Central memory CD8-positive, alpha-beta T cell (primary cell): ENCODE measurements at regions not wholly inside any gene's neighbourhood (a gene's known extent, or its start where the extent isn't known, plus 50 kb on each side); places are given as distances from the start of the nearest gene placed in this dataset.

Source experiments
- ATAC-seq: fragments of 150-1000 bp; cut with Tn5 transposase; replicated peaks from 2 replicates; pipeline ENCODE4 v1.10.0; 2022; ENCODE audit warnings: mild to moderate bottlenecking, moderate FRiP score, moderate number of reproducible peaks; ENCODE audit not compliant: poor library complexity, severe bottlenecking; ENCODE audit errors: extremely low read depth
- DNase-seq, 2 donors: peaks; one replicate each; pipeline ENCODE4 v3.0.0; 2021; ENCODE audit warnings: low spot score in 2 of 2
- H3K27ac Mint-ChIP-seq: one replicate; pipeline ENCODE4 v1.8.0; 2022; ENCODE audit warnings: low read depth, mild to moderate bottlenecking, moderate library complexity, mixed read lengths
- H3K27me3 Mint-ChIP-seq: one replicate; pipeline ENCODE4 v1.8.0; 2022; ENCODE audit warnings: mixed read lengths
- H3K36me3 Mint-ChIP-seq: one replicate; pipeline ENCODE4 v1.8.0; 2022; ENCODE audit warnings: mild to moderate bottlenecking, moderate library complexity, mixed read lengths; ENCODE audit not compliant: insufficient read depth
- H3K4me1 Mint-ChIP-seq: one replicate; pipeline ENCODE4 v1.8.0; 2022; ENCODE audit warnings: mixed read lengths
- H3K4me3 Mint-ChIP-seq: one replicate; pipeline ENCODE4 v1.8.0; 2022; ENCODE audit warnings: mild to moderate bottlenecking, moderate library complexity, mixed read lengths
- H3K9me3 Mint-ChIP-seq: one replicate; pipeline ENCODE4 v1.8.0; 2022; ENCODE audit warnings: mixed read lengths

GRCh38 chr9:118108971-118109370 is 404.8 kb downstream of the TLR4 start:
- H3K4me1 Mint-ChIP-seq, result no peaks in the 10 kb centered on the region
- no peak overlapping the region for H3K27ac Mint-ChIP-seq
- no peaks in the 10 kb centered on the region for H3K9me3 Mint-ChIP-seq
- H3K36me3 Mint-ChIP-seq, result no peaks in the 10 kb centered on the region
- H3K4me3 Mint-ChIP-seq, result no peak overlapping the region
- no peak for DNase-seq
- no peak for ATAC-seq
- H3K27me3 Mint-ChIP-seq, result no peaks in the 10 kb centered on the region

- no peak for ATAC-seq
- no peak overlapping the region for H3K27ac Mint-ChIP-seq
Observed at GRCh38 chr9:118109542-118109941, 405.3 kb downstream of the TLR4 start.

GRCh38 chr9:118121361-118121760 is 417.2 kb downstream of the TLR4 start:
- Mint-ChIP-seq H3K27me3 (no peaks in the 10 kb centered on the region), H3K36me3 (no peaks in the 10 kb centered on the region), H3K4me1 (no peaks in the 10 kb centered on the region), H3K4me3 (no peak overlapping the region), H3K9me3 (peaks cover 6% of the 10 kb centered on the region), H3K27ac (no peak overlapping the region)
- ATAC-seq (no peak), DNase-seq (no peak)

More at GRCh38 chr9:118109542-118109941, 405.3 kb downstream of the TLR4 start:
- no peaks in the 10 kb centered on the region for H3K27me3 Mint-ChIP-seq
- H3K36me3 Mint-ChIP-seq, result no peaks in the 10 kb centered on the region
- no peaks in the 10 kb centered on the region for H3K4me1 Mint-ChIP-seq
- no peaks in the 10 kb centered on the region for H3K9me3 Mint-ChIP-seq
- no peak for DNase-seq
- no peak overlapping the region for H3K4me3 Mint-ChIP-seq

- Mint-ChIP-seq H3K36me3 (no peaks in the 10 kb centered on the region), H3K9me3 (peaks cover 6% of the 10 kb centered on the region), H3K4me3 (no peak overlapping the region), H3K27ac (no peak overlapping the region), H3K4me1 (no peaks in the 10 kb centered on the region), H3K27me3 (no peaks in the 10 kb centered on the region)
- DNase-seq (no peak), ATAC-seq (no peak)
Observed at GRCh38 chr9:118128313-118128712, 424.1 kb downstream of the TLR4 start.

- H3K4me3 Mint-ChIP-seq, result no peak overlapping the region
- peaks cover 6% of the 10 kb centered on the region for H3K9me3 Mint-ChIP-seq
- H3K27me3 Mint-ChIP-seq, result no peaks in the 10 kb centered on the region
- ATAC-seq (no peak), DNase-seq (no peak)
- no peak overlapping the region for H3K27ac Mint-ChIP-seq
- H3K36me3 Mint-ChIP-seq, result no peaks in the 10 kb centered on the region
- no peaks in the 10 kb centered on the region for H3K4me1 Mint-ChIP-seq
Observed at GRCh38 chr9:118129541-118129940, 425.3 kb downstream of the TLR4 start.

GRCh38 chr9:118148990-118149389 is 444.8 kb downstream of the TLR4 start:
- Mint-ChIP-seq H3K27me3 (no peaks in the 10 kb centered on the region), H3K36me3 (no peaks in the 10 kb centered on the region), H3K4me3 (no peak overlapping the region), H3K27ac (no peak overlapping the region), H3K4me1 (no peaks in the 10 kb centered on the region), H3K9me3 (peaks cover 11% of the 10 kb centered on the region)
- no peak for DNase-seq
- ATAC-seq, result no peak

GRCh38 chr9:118156846-118157245 is 452.6 kb downstream of the TLR4 start:
- Mint-ChIP-seq H3K36me3 (peaks cover 2% of the 10 kb centered on the region), H3K4me1 (no peaks in the 10 kb centered on the region), H3K27me3 (no peaks in the 10 kb centered on the region), H3K9me3 (peaks cover 8% of the 10 kb centered on the region), H3K4me3 (no peak overlapping the region), H3K27ac (no peak overlapping the region)
- no peak for ATAC-seq
- no peak for DNase-seq

- Mint-ChIP-seq H3K36me3 (peaks cover 2% of the 10 kb centered on the region), H3K27ac (no peak overlapping the region), H3K9me3 (peaks cover 8% of the 10 kb centered on the region), H3K4me1 (no peaks in the 10 kb centered on the region), H3K27me3 (no peaks in the 10 kb centered on the region), H3K4me3 (no peak overlapping the region)
- no peak for ATAC-seq
- no peak for DNase-seq
Observed at GRCh38 chr9:118162716-118163115, 458.5 kb downstream of the TLR4 start.

- Mint-ChIP-seq H3K27ac (no peak overlapping the region), H3K4me1 (no peaks in the 10 kb centered on the region)
- no peak for ATAC-seq
Observed at GRCh38 chr9:118163751-118164150, 459.5 kb downstream of the TLR4 start.

GRCh38 chr9:118165451-118165850 is 461.2 kb downstream of the TLR4 start:
- ATAC-seq (no peak), DNase-seq (no peak)
- Mint-ChIP-seq H3K4me3 (no peak overlapping the region), H3K36me3 (no peaks in the 10 kb centered on the region), H3K4me1 (no peaks in the 10 kb centered on the region), H3K27ac (no peak overlapping the region), H3K27me3 (no peaks in the 10 kb centered on the region), H3K9me3 (peaks cover 9% of the 10 kb centered on the region)

More at GRCh38 chr9:118163751-118164150, 459.5 kb downstream of the TLR4 start:
- Mint-ChIP-seq H3K36me3 (peaks cover 2% of the 10 kb centered on the region), H3K9me3 (peaks cover 8% of the 10 kb centered on the region), H3K4me3 (no peak overlapping the region), H3K27me3 (no peaks in the 10 kb centered on the region)
- no peak for DNase-seq

GRCh38 chr9:118170032-118170955 is 466.1 kb downstream of the TLR4 start:
- ATAC-seq (no peak), DNase-seq (no peak)
- no peak overlapping the region for H3K27ac Mint-ChIP-seq
- H3K27me3 Mint-ChIP-seq, result no peaks in the 10 kb centered on the region
- H3K36me3 Mint-ChIP-seq, result no peaks in the 10 kb centered on the region
- peaks cover 6% of the 10 kb centered on the region for H3K9me3 Mint-ChIP-seq
- no peaks in the 10 kb centered on the region for H3K4me1 Mint-ChIP-seq
- no peak overlapping the region for H3K4me3 Mint-ChIP-seq

- H3K4me1 Mint-ChIP-seq, result no peaks in the 10 kb centered on the region
- H3K4me3 Mint-ChIP-seq, result no peak overlapping the region
- H3K36me3 Mint-ChIP-seq, result no peaks in the 10 kb centered on the region
- DNase-seq (no peak), ATAC-seq (no peak)
- no peaks in the 10 kb centered on the region for H3K27me3 Mint-ChIP-seq
- H3K27ac Mint-ChIP-seq, result no peak overlapping the region
- peaks cover 7% of the 10 kb centered on the region for H3K9me3 Mint-ChIP-seq
Observed at GRCh38 chr9:118177241-118177640, 473.0 kb downstream of the TLR4 start.

GRCh38 chr9:118183576-118183975 is 479.4 kb downstream of the TLR4 start:
- H3K4me1 Mint-ChIP-seq, result no peaks in the 10 kb centered on the region
- ATAC-seq, result no peak
- H3K9me3 Mint-ChIP-seq, result peaks cover 7% of the 10 kb centered on the region
- no peak overlapping the region for H3K4me3 Mint-ChIP-seq
- no peak overlapping the region for H3K27ac Mint-ChIP-seq
- no peak for DNase-seq
- no peaks in the 10 kb centered on the region for H3K27me3 Mint-ChIP-seq
- no peaks in the 10 kb centered on the region for H3K36me3 Mint-ChIP-seq
